Activated T-helper 17 cell treated with anti-CD3 and anti-CD28 coated beads, Interleukin-2, amount 50 U/mL, for 72 hours (primary cell): ENCODE measurements at regions not wholly inside any gene's neighbourhood (a gene's known extent, or its start where the extent isn't known, plus 50 kb on each side); places are given as distances from the start of the nearest gene placed in this dataset.
"Not testable (repeated sequence)": the region's sequence is repeated elsewhere in the genome, so short reads cannot be mapped to it uniquely, and the experiment has no call there.

Source experiments
- ATAC-seq: fragments of 150-1000 bp; cut with Tn5 transposase; replicated peaks from 2 replicates; pipeline ENCODE4 v1.10.0; 2021; ENCODE audit warnings: mild to moderate bottlenecking, moderate library complexity
- H3K27ac Mint-ChIP-seq: one replicate; pipeline ENCODE4 v1.8.0; 2022; ENCODE audit warnings: mixed read lengths
- H3K27me3 Mint-ChIP-seq: one replicate; pipeline ENCODE4 v1.8.0; 2022; ENCODE audit warnings: mixed read lengths
- H3K36me3 Mint-ChIP-seq: one replicate; pipeline ENCODE4 v1.8.0; 2022; ENCODE audit warnings: low read depth, mild to moderate bottlenecking, mixed read lengths
- H3K4me1 Mint-ChIP-seq: one replicate; pipeline ENCODE4 v1.8.0; 2022; ENCODE audit warnings: mixed read lengths
- H3K4me3 Mint-ChIP-seq: one replicate; pipeline ENCODE4 v1.8.0; 2022; ENCODE audit warnings: mild to moderate bottlenecking, mixed read lengths
- H3K9me3 Mint-ChIP-seq: one replicate; pipeline ENCODE4 v1.8.0; 2022; ENCODE audit warnings: mixed read lengths

DNA sequence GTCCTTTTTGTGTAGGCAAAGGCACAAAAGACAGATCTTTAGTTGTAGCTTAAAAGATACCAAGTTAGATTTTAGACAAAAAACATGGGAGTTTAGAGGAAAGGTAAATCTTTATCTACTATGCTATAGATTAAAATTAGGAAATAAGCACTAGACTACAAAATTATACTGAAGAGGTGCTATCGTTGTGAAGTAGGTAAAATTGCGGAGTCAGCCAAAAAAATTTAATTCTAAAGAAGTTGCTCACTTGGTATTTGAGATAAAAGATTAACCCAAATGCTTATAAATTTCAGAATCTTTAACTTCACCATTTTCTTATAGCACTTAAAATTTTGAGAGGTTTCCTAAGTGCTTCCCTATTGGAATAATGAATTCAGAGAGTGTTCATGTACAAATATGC lies 604.1 kb downstream of the GRXCR1 start:
- no peaks in the 10 kb centered on the region for H3K4me1 Mint-ChIP-seq
- peaks cover 4% of the 10 kb centered on the region for H3K9me3 Mint-ChIP-seq
- no peaks in the 10 kb centered on the region for H3K36me3 Mint-ChIP-seq
- H3K27me3 Mint-ChIP-seq: no peaks in the 10 kb centered on the region
- no peak for ATAC-seq
- no peak overlapping the region for H3K4me3 Mint-ChIP-seq
- no peak overlapping the region for H3K27ac Mint-ChIP-seq

GRCh38 chr4:43505823-43506222 lies 613.3 kb downstream of the GRXCR1 start:
- not testable (repeated sequence) for H3K4me3 Mint-ChIP-seq, H3K27ac Mint-ChIP-seq, H3K4me1 Mint-ChIP-seq, H3K27me3 Mint-ChIP-seq, H3K36me3 Mint-ChIP-seq, ATAC-seq
- H3K9me3 Mint-ChIP-seq: peaks cover 13% of the 10 kb centered on the region

GRCh38 chr4:43512253-43512652 lies 619.7 kb downstream of the GRXCR1 start:
- ATAC-seq: no peak

GRCh38 chr4:43525646-43526045 lies 633.1 kb downstream of the GRXCR1 start:
- Mint-ChIP-seq H3K4me3 (no peak overlapping the region), H3K4me1 (no peaks in the 10 kb centered on the region), H3K9me3 (peaks cover 2% of the 10 kb centered on the region), H3K27ac (no peak overlapping the region), H3K36me3 (no peaks in the 10 kb centered on the region), H3K27me3 (no peaks in the 10 kb centered on the region)
- ATAC-seq: no peak

More at GRCh38 chr4:43512253-43512652, 619.7 kb downstream of the GRXCR1 start:
- peaks cover 12% of the 10 kb centered on the region for H3K9me3 Mint-ChIP-seq
- no peak overlapping the region for H3K27ac Mint-ChIP-seq
- no peaks in the 10 kb centered on the region for H3K36me3 Mint-ChIP-seq
- H3K4me3 Mint-ChIP-seq: no peak overlapping the region
- H3K27me3 Mint-ChIP-seq: no peaks in the 10 kb centered on the region
- H3K4me1 Mint-ChIP-seq: no peaks in the 10 kb centered on the region

GRCh38 chr4:43547561-43547960 lies 655.0 kb downstream of the GRXCR1 start:
- no peaks in the 10 kb centered on the region for H3K27me3 Mint-ChIP-seq
- H3K27ac Mint-ChIP-seq: no peak overlapping the region
- no peak overlapping the region for H3K4me3 Mint-ChIP-seq
- H3K4me1 Mint-ChIP-seq: no peaks in the 10 kb centered on the region
- H3K9me3 Mint-ChIP-seq: peaks cover 10% of the 10 kb centered on the region
- ATAC-seq: no peak
- no peaks in the 10 kb centered on the region for H3K36me3 Mint-ChIP-seq

- Mint-ChIP-seq H3K4me1 (no peaks in the 10 kb centered on the region), H3K27ac (no peak overlapping the region), H3K27me3 (no peaks in the 10 kb centered on the region), H3K36me3 (no peaks in the 10 kb centered on the region), H3K9me3 (peaks cover 22% of the 10 kb centered on the region), H3K4me3 (no peak overlapping the region)
- ATAC-seq: no peak
These were observed 658.6 kb downstream of the GRXCR1 start for GRCh38 chr4:43550981-43551627.

DNA sequence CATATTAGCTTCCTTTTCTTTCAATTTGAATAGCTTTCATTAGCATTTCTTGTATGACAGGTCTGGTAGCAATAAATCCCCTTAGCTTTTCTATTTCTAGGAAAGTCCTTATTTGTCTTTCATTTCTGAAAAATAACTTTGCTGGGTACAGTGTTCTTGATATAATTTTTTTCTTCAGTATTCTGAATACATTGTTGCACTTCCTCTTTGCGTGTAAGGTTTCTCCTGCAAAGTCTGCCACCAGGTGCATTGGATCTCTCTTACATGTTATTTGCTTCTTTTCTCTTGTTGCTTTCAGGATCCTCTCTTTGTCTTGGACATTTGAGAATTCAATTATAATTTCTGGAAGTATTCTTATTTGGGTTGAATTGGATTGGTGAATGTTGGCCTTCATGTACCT lies 663.7 kb downstream of the GRXCR1 start:
- no peak for ATAC-seq
- H3K27ac Mint-ChIP-seq: no peak overlapping the region

GRCh38 chr4:43560047-43560446 lies 667.5 kb downstream of the GRXCR1 start:
- H3K4me3 Mint-ChIP-seq: no peak overlapping the region
- H3K36me3 Mint-ChIP-seq: no peaks in the 10 kb centered on the region
- peaks cover 6% of the 10 kb centered on the region for H3K9me3 Mint-ChIP-seq
- no peaks in the 10 kb centered on the region for H3K27me3 Mint-ChIP-seq
- no peak for ATAC-seq
- no peak overlapping the region for H3K27ac Mint-ChIP-seq
- H3K4me1 Mint-ChIP-seq: no peaks in the 10 kb centered on the region

More for the DNA sequence above, 663.7 kb downstream of the GRXCR1 start:
- Mint-ChIP-seq H3K4me1 (no peaks in the 10 kb centered on the region), H3K36me3 (no peaks in the 10 kb centered on the region), H3K9me3 (peaks cover 17% of the 10 kb centered on the region), H3K27me3 (no peaks in the 10 kb centered on the region), H3K4me3 (no peak overlapping the region)

GRCh38 chr4:43564107-43564506 lies 671.6 kb downstream of the GRXCR1 start:
- no peak overlapping the region for H3K4me3 Mint-ChIP-seq
- no peaks in the 10 kb centered on the region for H3K4me1 Mint-ChIP-seq
- ATAC-seq: no peak
- H3K27me3 Mint-ChIP-seq: no peaks in the 10 kb centered on the region
- no peaks in the 10 kb centered on the region for H3K36me3 Mint-ChIP-seq
- H3K27ac Mint-ChIP-seq: no peak overlapping the region
- H3K9me3 Mint-ChIP-seq: peaks cover 7% of the 10 kb centered on the region

GRCh38 chr4:43564591-43564990 lies 672.1 kb downstream of the GRXCR1 start:
- Mint-ChIP-seq H3K36me3 (no peaks in the 10 kb centered on the region), H3K4me1 (no peaks in the 10 kb centered on the region), H3K9me3 (peaks cover 7% of the 10 kb centered on the region)

GRCh38 chr4:43567644-43568043 lies 675.1 kb downstream of the GRXCR1 start:
- no peak overlapping the region for H3K4me3 Mint-ChIP-seq
- no peaks in the 10 kb centered on the region for H3K4me1 Mint-ChIP-seq
- no peaks in the 10 kb centered on the region for H3K27me3 Mint-ChIP-seq
- no peaks in the 10 kb centered on the region for H3K36me3 Mint-ChIP-seq
- no peak for ATAC-seq
- H3K27ac Mint-ChIP-seq: no peak overlapping the region
- H3K9me3 Mint-ChIP-seq: peaks cover 7% of the 10 kb centered on the region

More at GRCh38 chr4:43564591-43564990, 672.1 kb downstream of the GRXCR1 start:
- H3K4me3 Mint-ChIP-seq: no peak overlapping the region
- H3K27me3 Mint-ChIP-seq: no peaks in the 10 kb centered on the region
- no peak overlapping the region for H3K27ac Mint-ChIP-seq
- no peak for ATAC-seq

DNA sequence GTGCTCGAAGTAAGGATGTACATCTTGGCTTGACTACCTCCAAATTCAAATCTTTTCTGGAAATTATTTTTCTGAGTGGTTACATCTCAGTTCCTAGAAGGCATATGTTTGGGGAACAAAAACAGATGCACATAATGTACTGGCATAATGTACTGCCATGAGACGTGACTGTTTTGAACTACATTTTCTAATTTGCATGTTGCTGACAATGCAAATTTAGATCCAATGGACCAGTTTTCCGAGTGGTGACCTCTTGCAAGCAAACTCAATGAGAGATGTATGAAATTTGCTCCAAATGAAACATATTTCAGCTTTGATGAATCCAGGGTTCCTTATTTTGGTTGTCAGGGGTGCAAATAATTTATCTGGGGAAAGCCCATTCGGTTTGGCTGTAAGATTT lies 694.3 kb downstream of the GRXCR1 start:
- Mint-ChIP-seq H3K9me3 (peaks cover 13% of the 10 kb centered on the region), H3K27me3 (no peaks in the 10 kb centered on the region), H3K36me3 (no peaks in the 10 kb centered on the region), H3K4me3 (no peak overlapping the region), H3K27ac (no peak overlapping the region), H3K4me1 (no peaks in the 10 kb centered on the region)
- no peak for ATAC-seq

- no peak overlapping the region for H3K27ac Mint-ChIP-seq
- no peaks in the 10 kb centered on the region for H3K4me1 Mint-ChIP-seq
- no peaks in the 10 kb centered on the region for H3K27me3 Mint-ChIP-seq
- no peak for ATAC-seq
- peaks cover 13% of the 10 kb centered on the region for H3K9me3 Mint-ChIP-seq
- H3K4me3 Mint-ChIP-seq: no peak overlapping the region
- H3K36me3 Mint-ChIP-seq: no peaks in the 10 kb centered on the region
These were observed 695.2 kb downstream of the GRXCR1 start for GRCh38 chr4:43587758-43588157.

DNA sequence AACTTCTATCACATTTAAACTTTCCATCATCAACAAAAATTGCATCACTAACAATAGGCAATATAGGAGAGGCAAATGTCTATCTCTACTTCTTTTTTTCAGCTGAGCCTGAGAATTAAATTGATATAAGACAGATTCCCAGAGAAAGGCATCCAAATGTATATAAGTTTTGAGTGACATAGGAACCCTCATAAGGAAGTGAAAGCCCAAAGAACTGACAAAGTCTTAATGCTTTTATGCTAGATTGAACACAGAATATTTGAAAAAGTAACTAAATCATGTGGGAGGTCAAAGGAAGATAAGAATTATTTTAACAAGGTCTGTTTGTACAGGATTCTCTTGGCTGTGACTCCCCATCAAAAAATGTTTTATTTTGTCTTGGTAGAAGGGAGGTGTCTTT lies 714.9 kb downstream of the GRXCR1 start:
- H3K9me3 Mint-ChIP-seq: peaks cover 12% of the 10 kb centered on the region
- H3K4me3 Mint-ChIP-seq: no peak overlapping the region
- no peaks in the 10 kb centered on the region for H3K36me3 Mint-ChIP-seq
- H3K27ac Mint-ChIP-seq: no peak overlapping the region
- H3K27me3 Mint-ChIP-seq: no peaks in the 10 kb centered on the region
- ATAC-seq: no peak
- H3K4me1 Mint-ChIP-seq: no peaks in the 10 kb centered on the region

DNA sequence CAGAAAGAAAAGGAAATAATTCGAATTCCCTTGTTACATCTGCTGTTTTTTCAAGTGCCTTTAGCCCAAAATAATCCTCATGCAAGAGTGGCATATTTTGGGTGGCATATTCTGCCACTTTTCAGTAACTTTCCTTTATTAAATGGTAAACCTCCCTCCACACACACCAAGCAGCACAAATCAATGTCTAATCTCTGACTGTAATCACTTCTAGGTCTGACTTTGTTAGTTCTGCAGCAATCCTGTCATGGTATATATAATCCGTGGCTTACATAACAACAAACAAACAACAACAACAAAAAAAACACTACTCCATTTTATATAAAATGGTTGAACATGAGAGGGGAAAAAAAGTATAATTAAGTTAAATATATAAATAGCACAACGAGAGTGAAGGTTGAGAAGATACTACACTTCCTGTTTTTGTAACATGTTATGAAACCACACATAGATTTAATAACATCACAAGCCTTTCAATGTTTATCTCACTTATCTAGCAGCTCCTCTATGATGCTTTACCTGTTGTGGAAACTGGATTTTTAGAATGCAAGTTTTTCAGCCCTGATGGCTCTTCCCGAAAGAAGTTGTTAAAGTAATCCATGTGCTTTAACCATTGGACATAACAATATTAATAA lies 715.4 kb downstream of the GRXCR1 start:
- no peaks in the 10 kb centered on the region for H3K27me3 Mint-ChIP-seq
- peaks cover 12% of the 10 kb centered on the region for H3K9me3 Mint-ChIP-seq
- H3K36me3 Mint-ChIP-seq: no peaks in the 10 kb centered on the region
- H3K4me1 Mint-ChIP-seq: no peaks in the 10 kb centered on the region
- no peak for ATAC-seq
- no peak overlapping the region for H3K4me3 Mint-ChIP-seq
- H3K27ac Mint-ChIP-seq: no peak overlapping the region
